CD14-positive monocyte (primary cell): ENCODE measurements at regions not wholly inside any gene's neighbourhood (a gene's known extent, or its start where the extent isn't known, plus 50 kb on each side); places are given as distances from the start of the nearest gene placed in this dataset.

Experiments used
- DNase-seq, 3 donors: peaks; one replicate each; pipeline ENCODE4 v3.0.0-alpha.2; 2011 to 2022
- H2AFZ ChIP-seq: 2 replicates; pipeline ENCODE4 v1.6.0; 2012; ENCODE audit warnings: mild to moderate bottlenecking, low read depth, low read length, inconsistent platforms; ENCODE audit not compliant: insufficient read depth, poor library complexity, severe bottlenecking
- H3K27ac ChIP-seq, 2 donors: 1 replicate in 1 of 2; 2 replicates in 1 of 2; pipeline ENCODE4 v1.5.1; 2012 to 2013; ENCODE audit warnings: low read length in 2 of 2, control low read depth in 1 of 2, inconsistent platforms in 1 of 2, low read depth in 1 of 2, mild to moderate bottlenecking in 1 of 2
- H3K27me3 ChIP-seq, 2 donors: one replicate each; pipeline versions ENCODE4 v1.6.0 to v1.6.1; 2011 to 2013; ENCODE audit warnings: low read length in 2 of 2; ENCODE audit not compliant: control insufficient read depth in 2 of 2, insufficient read depth in 2 of 2
- H3K36me3 ChIP-seq, 2 donors: replicated peaks in 1 of 2; 1 replicate in 1 of 2; 2 replicates in 1 of 2; pipeline versions ENCODE4 v1.5.1 to v1.6.1; 2012 to 2013; ENCODE audit warnings: low read length in 2 of 2, control low read depth in 1 of 2, inconsistent platforms in 1 of 2, mild to moderate bottlenecking in 1 of 2; ENCODE audit not compliant: insufficient read depth in 2 of 2, control insufficient read depth in 1 of 2
- H3K4me1 ChIP-seq, 2 donors: 1 replicate in 1 of 2; 2 replicates in 1 of 2; pipeline versions ENCODE4 v1.5.1 to v1.6.1; 2012 to 2013; ENCODE audit warnings: low read length in 2 of 2, control low read depth in 1 of 2, inconsistent platforms in 1 of 2, mild to moderate bottlenecking in 1 of 2, moderate library complexity in 1 of 2; ENCODE audit not compliant: insufficient read depth in 2 of 2, control insufficient read depth in 1 of 2
- H3K4me2 ChIP-seq: replicated peaks from 2 replicates; pipeline ENCODE3; 2012; ENCODE audit warnings: low read length, moderate library complexity, mild to moderate bottlenecking; ENCODE audit not compliant: poor library complexity, severe bottlenecking; ENCODE audit errors: extremely low read depth
- H3K4me3 ChIP-seq, 3 experiments: fragments of 200-600 bp in 1 of 3; sonication (generic) in 1 of 3; replicated peaks in 1 of 3; 1 replicate in 2 of 3; 2 replicates in 1 of 3; pipeline ENCODE4 v1.5.1; 2011 to 2013; ENCODE audit warnings: low read length in 3 of 3, mild to moderate bottlenecking in 3 of 3, control low read depth in 2 of 3, low read depth in 2 of 3, inconsistent platforms in 1 of 3, moderate library complexity in 1 of 3
- H3K79me2 ChIP-seq: 2 replicates; pipeline ENCODE4 v1.6.0; 2012; ENCODE audit warnings: mild to moderate bottlenecking, control low read depth, inconsistent platforms, low read length, moderate library complexity; ENCODE audit not compliant: insufficient read depth
- H3K9ac ChIP-seq: 2 replicates; pipeline ENCODE4 v1.6.0; 2017; ENCODE audit warnings: low read length, mild to moderate bottlenecking; ENCODE audit not compliant: insufficient read depth, poor library complexity, severe bottlenecking
- H3K9me3 ChIP-seq, 2 donors: replicated peaks in 1 of 2; 1 replicate in 1 of 2; 2 replicates in 1 of 2; pipeline versions ENCODE4 v1.5.1 to v1.6.1; 2012 to 2013; ENCODE audit warnings: low read length in 2 of 2, control low read depth in 1 of 2; ENCODE audit not compliant: control insufficient read depth in 1 of 2, insufficient read depth in 1 of 2
- H4K20me1 ChIP-seq: 2 replicates; pipeline ENCODE4 v1.6.0; 2012; ENCODE audit warnings: mild to moderate bottlenecking, low read length, control low read depth, moderate library complexity; ENCODE audit not compliant: insufficient read depth
- H3K27ac Mint-ChIP-seq, 7 donors: one replicate each; pipeline ENCODE4 v1.8.0; 2020; ENCODE audit warnings: mild to moderate bottlenecking in 7 of 7, mixed read lengths in 7 of 7, moderate library complexity in 6 of 7, inconsistent platforms in 2 of 7
- H3K27me3 Mint-ChIP-seq, 3 donors: one replicate each; pipeline ENCODE4 v1.8.0; 2021 to 2022; ENCODE audit warnings: low read depth in 3 of 3, mild to moderate bottlenecking in 3 of 3, mixed read lengths in 3 of 3, moderate library complexity in 3 of 3, inconsistent platforms in 1 of 3
- H3K36me3 Mint-ChIP-seq, 2 donors: one replicate each; pipeline ENCODE4 v1.8.0; 2020; ENCODE audit warnings: mixed read lengths in 2 of 2, inconsistent platforms in 1 of 2, mild to moderate bottlenecking in 1 of 2
- H3K4me1 Mint-ChIP-seq: one replicate; pipeline ENCODE4 v1.8.0; 2020; ENCODE audit warnings: mild to moderate bottlenecking, mixed read lengths
- H3K4me3 Mint-ChIP-seq, 2 donors: one replicate each; pipeline ENCODE4 v1.8.0; 2020; ENCODE audit warnings: mild to moderate bottlenecking in 2 of 2, mixed read lengths in 2 of 2, moderate library complexity in 1 of 2
- H3K9me3 Mint-ChIP-seq, 7 donors: one replicate each; pipeline ENCODE4 v1.8.0; 2020 to 2022; ENCODE audit warnings: mixed read lengths in 7 of 7, mild to moderate bottlenecking in 6 of 7, moderate library complexity in 6 of 7, inconsistent platforms in 2 of 7
- WGBS: methylation state at CpG from one replicate; pipeline ENCODE4 v1.1.5; 2013; ENCODE audit warnings: missing lambda C conversion rate; ENCODE audit not compliant: insufficient coverage; 5-methylcytosine and 5-hydroxymethylcytosine counted together
- intact Hi-C, 2 donors: fragments of 100-400 bp; cut with micrococcal nuclease; formaldehyde crosslinking; loops; one replicate each; pipeline versions ENCODE4 v1.15.0 to v1.15.1; 2023
- TF ChIP-seq, protein P1 (sequence below): fragments of 200-600 bp; IDR thresholded peaks from one replicate; pipeline ENCODE4 v1.8.0; 2022; ENCODE audit warnings: antibody characterized with exemption, mild to moderate bottlenecking

DNA sequence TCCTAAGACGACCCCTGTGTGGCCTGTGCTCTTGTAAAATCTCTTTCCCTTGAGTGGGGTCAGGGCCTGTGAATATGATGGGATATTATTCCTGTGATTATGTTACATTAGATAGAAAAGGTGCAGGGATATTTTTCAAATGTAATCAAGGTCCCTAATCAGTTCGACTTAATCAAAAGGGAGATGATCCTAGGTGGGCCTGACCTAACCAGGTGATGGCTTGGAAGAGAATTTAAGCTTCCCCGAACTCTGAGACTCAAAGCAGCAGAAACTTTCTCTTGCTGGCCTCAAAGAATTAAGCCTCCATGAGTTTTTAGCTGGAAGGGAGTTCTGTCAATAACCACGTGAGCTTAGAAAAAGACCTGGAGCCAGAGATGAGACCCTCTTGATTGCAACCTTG, 124.7 kb downstream of the MAF start:
- intact Hi-C loops: no loop called here
- peaks cover 8% of the 10 kb centered on the region for H3K4me1 Mint-ChIP-seq
- no peaks in the 10 kb centered on the region for H4K20me1 ChIP-seq
- no peaks in the 10 kb centered on the region for H3K36me3 ChIP-seq
- no peak overlapping the region for H3K4me2 ChIP-seq
- H3K27ac ChIP-seq: no peak overlapping the region
- no peaks in the 10 kb centered on the region for H3K79me2 ChIP-seq
- no peaks in the 10 kb centered on the region for H3K27me3 ChIP-seq
- H3K27me3 Mint-ChIP-seq: peaks cover 1 to 10% (median 7%) of the 10 kb centered on the region in 3 donors
- TF ChIP-seq, protein P1, sequence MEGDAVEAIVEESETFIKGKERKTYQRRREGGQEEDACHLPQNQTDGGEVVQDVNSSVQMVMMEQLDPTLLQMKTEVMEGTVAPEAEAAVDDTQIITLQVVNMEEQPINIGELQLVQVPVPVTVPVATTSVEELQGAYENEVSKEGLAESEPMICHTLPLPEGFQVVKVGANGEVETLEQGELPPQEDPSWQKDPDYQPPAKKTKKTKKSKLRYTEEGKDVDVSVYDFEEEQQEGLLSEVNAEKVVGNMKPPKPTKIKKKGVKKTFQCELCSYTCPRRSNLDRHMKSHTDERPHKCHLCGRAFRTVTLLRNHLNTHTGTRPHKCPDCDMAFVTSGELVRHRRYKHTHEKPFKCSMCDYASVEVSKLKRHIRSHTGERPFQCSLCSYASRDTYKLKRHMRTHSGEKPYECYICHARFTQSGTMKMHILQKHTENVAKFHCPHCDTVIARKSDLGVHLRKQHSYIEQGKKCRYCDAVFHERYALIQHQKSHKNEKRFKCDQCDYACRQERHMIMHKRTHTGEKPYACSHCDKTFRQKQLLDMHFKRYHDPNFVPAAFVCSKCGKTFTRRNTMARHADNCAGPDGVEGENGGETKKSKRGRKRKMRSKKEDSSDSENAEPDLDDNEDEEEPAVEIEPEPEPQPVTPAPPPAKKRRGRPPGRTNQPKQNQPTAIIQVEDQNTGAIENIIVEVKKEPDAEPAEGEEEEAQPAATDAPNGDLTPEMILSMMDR: no peak
- no peaks in the 10 kb centered on the region for H3K9me3 ChIP-seq
- H3K4me1 ChIP-seq: peaks cover 2 to 3% of the 10 kb centered on the region in 2 donors
- 92% methylated on average over 4 of the region's 4 CpGs for WGBS
- peak overlapping the region in 1 of 7 donors; percentile 5 for H3K27ac Mint-ChIP-seq
- H3K9ac ChIP-seq: no peak overlapping the region
- no peak overlapping the region for H2AFZ ChIP-seq
- DNase-seq: no peak
- no peak overlapping the region for H3K4me3 Mint-ChIP-seq
- H3K36me3 Mint-ChIP-seq: no peaks in the 10 kb centered on the region
- no peaks in the 10 kb centered on the region for H3K9me3 Mint-ChIP-seq
- H3K4me3 ChIP-seq: no peak overlapping the region

DNA sequence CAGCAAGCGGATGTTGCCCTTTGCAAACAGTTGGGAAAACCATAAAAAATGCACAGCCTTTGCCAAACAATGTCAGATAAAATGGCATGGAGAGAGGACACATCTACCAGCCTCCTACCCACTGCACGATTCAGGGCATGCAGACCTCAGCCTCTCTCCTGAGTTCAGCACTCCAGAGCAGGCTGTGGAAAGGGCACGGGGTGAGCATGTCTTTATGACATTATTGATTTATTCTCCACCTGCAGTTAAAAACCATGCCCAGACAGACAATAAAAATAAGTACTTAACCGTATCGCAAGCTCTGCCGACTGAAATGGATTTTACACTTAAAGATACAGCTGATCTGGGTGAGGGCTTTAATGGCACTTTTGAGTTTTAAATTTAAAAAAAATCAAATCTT, 127.1 kb downstream of the MAF start:
- Mint-ChIP-seq H3K27me3 (peaks cover 3 to 10% (median 7%) of the 10 kb centered on the region in 3 donors), H3K9me3 (no peaks in the 10 kb centered on the region), H3K36me3 (no peaks in the 10 kb centered on the region), H3K4me3 (no peak overlapping the region), H3K4me1 (peaks cover 6% of the 10 kb centered on the region), H3K27ac (no peak overlapping the region)
- 100% methylated on average over 1 of the region's 6 CpGs for WGBS
- no peak overlapping the region for H2AFZ ChIP-seq
- no peak overlapping the region for H3K27ac ChIP-seq
- H3K9ac ChIP-seq: no peak overlapping the region
- H3K4me3 ChIP-seq: no peak overlapping the region
- no peaks in the 10 kb centered on the region for H4K20me1 ChIP-seq
- H3K36me3 ChIP-seq: no peaks in the 10 kb centered on the region
- DNase-seq: no peak
- no peak overlapping the region for H3K4me2 ChIP-seq
- intact Hi-C loops: no loop called here
- H3K9me3 ChIP-seq: no peaks in the 10 kb centered on the region
- no peaks in the 10 kb centered on the region for H3K4me1 ChIP-seq
- TF ChIP-seq, protein P1: no peak
- H3K27me3 ChIP-seq: no peaks in the 10 kb centered on the region
- H3K79me2 ChIP-seq: no peaks in the 10 kb centered on the region
